HG02840 (cell line): ENCODE measurements at regions not wholly inside any gene's neighbourhood (a gene's known extent, or its start where the extent isn't known, plus 50 kb on each side); places are given as distances from the start of the nearest gene placed in this dataset.
"Not testable (repeated sequence)": the region's sequence is repeated elsewhere in the genome, so short reads cannot be mapped to it uniquely, and the experiment has no call there.

Experiments used
- ATAC-seq: cut with Tn5 transposase; IDR thresholded peaks from one replicate; pipeline ENCODE4 v1.9.1; 2021; ENCODE audit warnings: mild to moderate bottlenecking, moderate library complexity, moderate number of reproducible peaks; ENCODE audit not compliant: unreplicated experiment, low FRiP score

DNA sequence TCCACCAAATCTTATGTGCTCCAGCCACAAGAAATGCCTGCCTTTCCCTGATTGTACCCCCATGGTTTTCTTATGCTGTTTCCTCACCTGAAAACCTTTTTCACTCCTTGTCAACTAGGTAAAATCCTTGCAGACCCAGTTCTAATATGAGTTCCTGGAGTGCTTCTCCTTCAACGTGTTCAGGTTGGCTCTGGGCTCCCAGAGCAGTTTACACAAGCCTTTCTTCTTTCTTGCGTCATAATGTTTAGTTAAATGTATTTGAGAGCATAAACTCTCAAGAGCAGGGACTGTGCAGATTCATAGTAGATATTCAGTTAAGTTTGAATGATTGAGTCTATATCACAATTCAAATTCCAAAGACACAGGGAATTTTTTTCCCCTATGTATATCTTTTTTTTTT, 484.8 kb upstream of the CCDC196 start:
- no peak for ATAC-seq

GRCh38 chr14:66003082-66003730, 483.0 kb upstream of the CCDC196 start:
- no peak for ATAC-seq

- ATAC-seq, result no peak
Observed at GRCh38 chr14:66005900-66006434, 480.2 kb upstream of the CCDC196 start.

- ATAC-seq, result no peak
Observed at GRCh38 chr14:66008631-66009030, 477.5 kb upstream of the CCDC196 start.

DNA sequence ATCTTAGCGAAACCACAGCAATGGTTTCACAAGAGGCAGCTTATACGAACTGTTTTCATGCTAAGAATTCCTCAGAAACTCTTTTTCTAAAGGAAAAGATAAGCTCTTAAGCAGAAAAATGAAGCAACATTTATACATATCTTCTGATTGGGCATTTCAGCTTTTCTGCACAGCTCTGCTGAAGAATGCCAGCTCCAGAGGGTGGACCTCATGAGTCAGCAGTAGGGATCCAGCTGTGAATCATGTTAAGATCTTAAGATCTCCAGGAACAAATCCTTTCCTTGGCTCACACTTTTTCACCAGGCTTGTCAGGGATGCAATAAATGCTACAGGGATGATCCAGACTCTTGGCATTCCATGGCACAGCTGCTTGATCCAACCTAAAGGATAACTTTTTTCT, 477.1 kb upstream of the CCDC196 start:
- ATAC-seq, result no peak

DNA sequence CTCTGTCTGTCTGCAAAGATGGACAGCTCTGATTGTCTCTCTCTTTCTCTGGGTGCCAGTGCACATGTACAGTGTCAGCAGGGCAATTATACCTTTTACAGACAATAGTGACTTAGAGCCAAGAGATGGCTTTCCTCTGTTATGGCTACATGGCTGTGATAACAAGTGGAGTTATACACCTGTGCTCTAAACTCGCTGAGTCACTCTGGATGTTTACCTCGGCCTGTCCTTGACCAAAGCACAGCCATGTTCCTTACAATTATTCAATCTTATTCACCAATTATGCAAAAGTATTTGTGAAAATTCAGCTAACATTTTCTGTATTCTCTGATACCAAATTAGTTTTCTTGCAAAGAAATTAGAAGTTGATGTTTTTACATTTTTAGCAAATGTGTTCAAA, 475.5 kb upstream of the CCDC196 start:
- ATAC-seq, result no peak

- no peak for ATAC-seq
Observed at GRCh38 chr14:66011855-66012254, 474.3 kb upstream of the CCDC196 start.

DNA sequence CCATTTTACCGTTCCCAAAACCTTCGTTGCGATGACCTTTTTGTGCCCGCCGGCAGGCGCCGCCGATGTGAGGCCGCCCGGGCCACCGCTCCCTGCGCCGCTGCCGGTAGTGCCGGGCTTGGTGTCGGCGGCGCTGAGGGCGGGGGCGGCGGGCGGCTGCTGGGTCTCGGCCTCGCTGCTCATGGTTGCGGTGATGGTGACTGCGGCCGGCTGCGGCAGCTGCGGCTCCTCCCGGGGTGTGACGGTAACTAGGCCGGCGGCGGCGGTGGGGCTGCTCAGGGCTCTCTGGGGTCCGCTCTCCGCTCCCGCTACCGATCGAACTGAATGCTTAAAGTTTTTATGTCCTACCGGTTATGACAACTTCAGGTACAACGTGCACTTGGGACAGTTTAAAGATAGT, 472.6 kb upstream of the CCDC196 start:
- ATAC-seq, result not testable (repeated sequence)

DNA sequence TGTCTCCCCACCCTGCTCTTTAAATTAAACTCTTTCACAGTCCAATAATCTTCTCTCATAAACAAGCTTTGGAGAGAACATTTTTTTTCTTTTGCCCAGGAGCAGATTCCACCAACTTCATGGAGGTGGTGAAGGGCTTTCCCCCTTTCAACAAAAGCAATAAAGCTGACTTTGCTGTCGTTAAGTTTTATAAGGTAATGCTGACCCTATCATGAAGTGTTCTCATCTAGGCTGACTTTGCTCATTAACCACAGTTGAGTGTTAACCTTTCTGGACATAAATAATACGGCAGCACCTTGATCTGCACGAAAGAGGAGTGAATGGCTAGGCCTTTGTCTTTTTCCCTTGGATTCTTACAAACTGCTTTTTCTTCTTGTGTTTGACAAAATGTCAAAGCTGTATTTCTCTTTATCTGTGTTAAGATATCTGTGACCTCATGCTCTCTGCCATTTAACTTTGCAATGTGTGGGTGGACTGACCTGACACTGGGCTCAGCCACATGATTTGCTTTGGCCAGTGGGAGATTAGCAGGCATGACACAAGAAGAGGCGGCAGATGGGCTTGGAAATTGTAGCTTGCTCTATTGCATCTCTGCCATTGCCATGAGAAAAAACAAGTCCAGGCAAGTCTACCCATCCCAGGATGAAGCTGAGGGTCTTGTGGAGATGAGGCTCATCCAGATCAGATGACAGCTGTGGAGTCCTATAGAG, 470.9 kb upstream of the CCDC196 start:
- ATAC-seq, result no peak

- ATAC-seq, result no peak
Observed at GRCh38 chr14:66017927-66018326, 468.2 kb upstream of the CCDC196 start.

GRCh38 chr14:66022526-66022925, 463.6 kb upstream of the CCDC196 start:
- no peak for ATAC-seq

DNA sequence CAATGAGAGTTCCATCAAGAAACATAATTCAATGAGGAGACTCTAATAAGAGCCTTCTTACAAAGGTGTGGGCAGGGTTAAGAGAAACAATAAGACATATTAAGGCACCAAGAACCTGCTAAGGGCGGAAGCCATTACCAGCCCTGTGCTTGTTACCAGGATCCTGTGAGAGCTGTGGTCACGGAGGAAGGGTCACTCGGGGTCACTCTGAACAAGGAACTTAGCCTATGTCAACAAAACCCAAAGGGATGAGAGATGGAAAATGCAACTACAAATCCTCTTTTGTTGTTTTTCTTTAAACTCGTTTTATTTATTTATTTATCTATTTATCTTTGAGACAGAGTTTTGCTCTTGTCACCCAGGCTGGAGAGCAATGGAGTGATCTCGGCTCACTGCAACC, 460.4 kb upstream of the CCDC196 start:
- ATAC-seq, result no peak

DNA sequence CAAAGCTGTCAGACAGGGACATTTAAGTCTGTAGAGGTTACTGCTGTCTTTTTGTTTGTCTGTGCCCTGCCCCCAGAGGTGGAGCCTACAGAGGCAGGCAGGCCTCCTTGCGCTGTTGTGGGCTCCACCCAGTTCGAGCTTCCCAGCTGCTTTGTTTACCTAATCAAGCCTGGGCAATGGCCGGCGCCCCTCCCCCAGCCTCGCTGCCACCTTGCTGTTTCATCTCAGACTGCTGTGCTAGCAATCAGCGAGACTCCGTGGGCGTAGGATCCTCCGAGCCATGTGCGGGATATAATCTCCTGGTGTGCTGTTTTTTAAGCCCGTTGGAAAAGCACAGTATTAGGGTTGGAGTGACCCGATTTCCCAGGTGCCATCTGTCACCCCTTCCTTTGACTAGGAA, 454.2 kb upstream of the CCDC196 start:
- ATAC-seq, result not testable (repeated sequence)

DNA sequence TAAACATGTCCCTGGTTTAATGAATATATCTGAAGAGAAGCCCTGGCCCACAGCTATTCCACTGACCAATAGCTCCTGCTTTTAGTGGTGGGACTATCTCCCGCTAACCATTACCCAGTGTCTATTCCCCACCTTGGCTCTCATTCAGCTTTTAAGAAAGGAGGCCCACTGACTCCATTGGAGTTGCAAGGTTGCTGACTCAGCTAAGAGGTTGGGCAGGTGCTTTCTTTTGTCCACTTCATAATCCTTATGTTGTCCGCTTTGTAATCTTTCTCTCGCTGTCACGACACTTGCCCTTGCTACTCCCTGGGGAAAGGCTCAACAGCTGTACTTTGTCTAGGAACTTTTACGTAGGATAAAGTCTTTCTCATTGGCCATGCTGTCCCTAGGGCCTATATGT, 453.4 kb upstream of the CCDC196 start:
- no peak for ATAC-seq

- ATAC-seq, result no peak
Observed at GRCh38 chr14:66036547-66036946, 449.6 kb upstream of the CCDC196 start.

- no peak for ATAC-seq
Observed at GRCh38 chr14:66037361-66037760, 448.8 kb upstream of the CCDC196 start.

- ATAC-seq, result no peak
Observed at GRCh38 chr14:66038212-66038611, 448.0 kb upstream of the CCDC196 start.

DNA sequence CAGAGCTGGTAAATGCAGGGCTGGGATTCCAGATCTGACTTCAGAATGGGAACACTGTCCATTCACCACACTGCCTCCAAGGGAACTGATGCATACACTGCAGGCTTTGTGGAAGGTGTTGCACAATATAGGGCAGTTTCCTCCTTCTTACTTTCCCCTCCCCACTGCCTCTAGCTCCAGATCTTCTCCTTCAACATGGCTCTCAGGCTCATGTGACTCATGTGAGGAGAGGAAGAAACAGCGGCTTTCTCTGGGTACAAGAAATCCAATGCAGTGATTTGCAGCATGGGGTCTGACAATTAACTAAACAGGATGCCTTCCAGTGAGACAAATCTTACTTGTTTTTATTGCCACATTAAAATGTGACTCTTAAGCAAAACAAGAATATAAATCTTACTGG, 447.6 kb upstream of the CCDC196 start:
- ATAC-seq, result no peak

- no peak for ATAC-seq
Observed at GRCh38 chr14:66039495-66039894, 446.7 kb upstream of the CCDC196 start.

GRCh38 chr14:66041582-66041981, 444.6 kb upstream of the CCDC196 start:
- ATAC-seq, result no peak

DNA sequence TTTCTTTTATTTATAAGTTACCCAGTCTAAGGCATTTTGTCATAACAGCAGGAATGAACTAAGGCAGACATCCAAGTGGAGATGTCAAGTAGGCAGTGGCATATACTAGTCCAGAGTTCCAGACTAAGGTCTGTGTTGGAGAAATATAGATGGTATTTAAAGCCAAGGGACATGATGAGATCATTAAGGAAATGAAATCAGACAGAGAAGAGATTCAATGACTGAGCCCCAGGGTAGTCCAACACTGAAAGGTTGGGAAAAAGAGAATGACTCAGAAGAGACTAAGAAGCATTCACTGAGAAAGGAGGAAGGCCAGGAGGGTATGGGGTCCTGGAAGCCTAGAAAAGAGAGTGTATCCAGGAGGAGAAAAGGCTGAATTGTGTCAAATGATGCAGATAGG, 442.2 kb upstream of the CCDC196 start:
- ATAC-seq, result no peak

- ATAC-seq, result no peak
Observed at GRCh38 chr14:66045572-66046021, 440.6 kb upstream of the CCDC196 start.
